Fibroblast of lung (primary cell): ENCODE measurements at regions not wholly inside any gene's neighbourhood (a gene's known extent, or its start where the extent isn't known, plus 50 kb on each side); places are given as distances from the start of the nearest gene placed in this dataset.

Experiments
- EZH2 ChIP-seq: IDR thresholded peaks from 2 replicates; pipeline ENCODE4 v1.5.1; 2012; ENCODE audit warnings: low read length, control low read depth, mild to moderate bottlenecking; ENCODE audit errors: missing control alignments
- TF ChIP-seq, protein P1 (sequence below), 2 donors: IDR thresholded peaks in 1 of 2; conservative IDR thresholded peaks in 1 of 2; 1 replicate in 1 of 2; 2 replicates in 1 of 2; pipeline ENCODE4 v1.5.1; 2011 to 2012; ENCODE audit warnings: low read length in 2 of 2, control low read depth in 1 of 2, inconsistent platforms in 1 of 2, low read depth in 1 of 2, mild to moderate bottlenecking in 1 of 2

DNA sequence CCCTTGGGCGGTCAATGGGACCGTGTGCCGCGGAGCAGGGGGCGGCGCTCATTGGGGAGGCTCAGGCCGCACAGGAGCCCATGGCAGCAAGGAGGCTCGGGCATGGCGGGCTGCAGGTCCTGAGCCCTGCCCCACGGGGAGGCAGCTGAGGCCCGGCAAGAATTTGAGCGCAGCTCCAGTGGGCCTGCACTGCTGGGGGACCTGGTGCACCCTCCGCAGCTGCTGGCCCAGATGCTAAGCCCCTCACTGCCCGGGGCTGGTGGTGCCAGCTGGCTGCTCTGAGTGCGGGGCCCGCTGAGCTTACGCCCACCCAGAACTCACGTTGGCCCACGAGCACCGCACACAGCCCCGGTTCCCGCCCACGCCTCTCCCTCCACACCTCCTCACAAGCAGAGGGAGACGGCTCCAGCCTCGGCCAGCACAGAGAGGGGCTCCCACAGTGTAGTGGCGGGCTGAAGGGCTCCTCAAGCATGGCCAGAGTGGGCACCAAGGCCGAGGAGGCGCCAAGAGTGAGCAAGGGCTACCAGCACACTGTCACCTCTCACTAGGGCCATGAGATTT lies 141.1 kb upstream of the OR13F1 start:
- no peak for TF ChIP-seq EZH2
- TF ChIP-seq, protein P1, sequence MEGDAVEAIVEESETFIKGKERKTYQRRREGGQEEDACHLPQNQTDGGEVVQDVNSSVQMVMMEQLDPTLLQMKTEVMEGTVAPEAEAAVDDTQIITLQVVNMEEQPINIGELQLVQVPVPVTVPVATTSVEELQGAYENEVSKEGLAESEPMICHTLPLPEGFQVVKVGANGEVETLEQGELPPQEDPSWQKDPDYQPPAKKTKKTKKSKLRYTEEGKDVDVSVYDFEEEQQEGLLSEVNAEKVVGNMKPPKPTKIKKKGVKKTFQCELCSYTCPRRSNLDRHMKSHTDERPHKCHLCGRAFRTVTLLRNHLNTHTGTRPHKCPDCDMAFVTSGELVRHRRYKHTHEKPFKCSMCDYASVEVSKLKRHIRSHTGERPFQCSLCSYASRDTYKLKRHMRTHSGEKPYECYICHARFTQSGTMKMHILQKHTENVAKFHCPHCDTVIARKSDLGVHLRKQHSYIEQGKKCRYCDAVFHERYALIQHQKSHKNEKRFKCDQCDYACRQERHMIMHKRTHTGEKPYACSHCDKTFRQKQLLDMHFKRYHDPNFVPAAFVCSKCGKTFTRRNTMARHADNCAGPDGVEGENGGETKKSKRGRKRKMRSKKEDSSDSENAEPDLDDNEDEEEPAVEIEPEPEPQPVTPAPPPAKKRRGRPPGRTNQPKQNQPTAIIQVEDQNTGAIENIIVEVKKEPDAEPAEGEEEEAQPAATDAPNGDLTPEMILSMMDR (conservative IDR thresholded peaks at IDR 0.05 in 1 of 2, IDR thresholded peaks at IDR 0.05 in 1 of 2; ENCODE audit: low read depth in 1 of 2, low read length in 2 of 2) = no peak
